IPS DF 4.7 (cell line): ENCODE measurements at regions not wholly inside any gene's neighbourhood (a gene's known extent, or its start where the extent isn't known, plus 50 kb on each side); places are given as distances from the start of the nearest gene placed in this dataset.
"Not testable (repeated sequence)": the region's sequence is repeated elsewhere in the genome, so short reads cannot be mapped to it uniquely, and the experiment has no call there.

Source experiments
- DNase-seq: peaks from one replicate; pipeline ENCODE4 v3.0.0-alpha.2; 2013; ENCODE audit warnings: low spot score; ENCODE audit errors: extremely low read depth

GRCh38 chr6:167546611-167547327, 221.9 kb downstream of the TTLL2 start:
- no peak for DNase-seq

- DNase-seq = no peak
These were observed 222.4 kb downstream of the TTLL2 start for GRCh38 chr6:167547328-167547692.

GRCh38 chr6:167547751-167548150, 222.9 kb downstream of the TTLL2 start:
- no peak for DNase-seq

- DNase-seq = no peak
These were observed 223.6 kb downstream of the TTLL2 start for GRCh38 chr6:167548451-167548850.

- DNase-seq = no peak
These were observed 224.3 kb downstream of the TTLL2 start for GRCh38 chr6:167549213-167549612.

DNA sequence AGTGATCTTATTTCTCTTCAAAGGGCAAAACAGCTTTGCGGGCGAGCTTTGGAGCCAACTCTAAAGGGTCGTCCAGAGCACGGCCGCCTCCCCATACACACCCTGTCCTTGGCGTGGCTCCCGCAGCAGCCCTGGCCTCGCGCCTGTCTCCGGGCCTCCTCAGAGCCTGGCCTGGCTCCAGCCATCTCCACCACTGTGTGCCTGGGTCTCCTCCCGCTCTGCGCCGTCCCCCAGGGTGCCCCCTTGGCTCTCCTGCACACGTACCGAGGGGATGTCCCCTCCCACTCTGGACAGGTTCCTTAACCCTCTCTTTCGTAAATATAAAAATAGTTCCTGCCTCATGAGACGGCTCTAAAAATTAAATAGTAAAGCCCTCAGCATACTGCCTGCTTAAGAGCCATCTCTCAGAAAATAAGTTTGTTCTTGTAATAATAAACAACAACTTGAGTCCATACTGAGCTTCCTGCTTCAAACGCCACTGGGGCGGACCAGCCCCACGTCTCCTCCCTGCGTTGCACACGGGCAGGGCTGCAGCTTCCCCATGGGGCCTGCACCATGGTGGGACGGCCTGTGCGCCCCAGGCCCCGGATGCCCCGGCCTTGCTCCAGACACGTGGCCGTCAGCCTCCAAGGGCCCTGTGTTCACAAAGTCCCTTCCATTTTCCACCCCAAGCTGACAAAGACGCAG, 226.2 kb downstream of the TTLL2 start:
- DNase-seq = no peak

- DNase-seq = no peak
These were observed 226.9 kb downstream of the TTLL2 start for GRCh38 chr6:167551628-167552257.

- no peak for DNase-seq
These were observed 227.4 kb downstream of the TTLL2 start for GRCh38 chr6:167552258-167552630.

DNA sequence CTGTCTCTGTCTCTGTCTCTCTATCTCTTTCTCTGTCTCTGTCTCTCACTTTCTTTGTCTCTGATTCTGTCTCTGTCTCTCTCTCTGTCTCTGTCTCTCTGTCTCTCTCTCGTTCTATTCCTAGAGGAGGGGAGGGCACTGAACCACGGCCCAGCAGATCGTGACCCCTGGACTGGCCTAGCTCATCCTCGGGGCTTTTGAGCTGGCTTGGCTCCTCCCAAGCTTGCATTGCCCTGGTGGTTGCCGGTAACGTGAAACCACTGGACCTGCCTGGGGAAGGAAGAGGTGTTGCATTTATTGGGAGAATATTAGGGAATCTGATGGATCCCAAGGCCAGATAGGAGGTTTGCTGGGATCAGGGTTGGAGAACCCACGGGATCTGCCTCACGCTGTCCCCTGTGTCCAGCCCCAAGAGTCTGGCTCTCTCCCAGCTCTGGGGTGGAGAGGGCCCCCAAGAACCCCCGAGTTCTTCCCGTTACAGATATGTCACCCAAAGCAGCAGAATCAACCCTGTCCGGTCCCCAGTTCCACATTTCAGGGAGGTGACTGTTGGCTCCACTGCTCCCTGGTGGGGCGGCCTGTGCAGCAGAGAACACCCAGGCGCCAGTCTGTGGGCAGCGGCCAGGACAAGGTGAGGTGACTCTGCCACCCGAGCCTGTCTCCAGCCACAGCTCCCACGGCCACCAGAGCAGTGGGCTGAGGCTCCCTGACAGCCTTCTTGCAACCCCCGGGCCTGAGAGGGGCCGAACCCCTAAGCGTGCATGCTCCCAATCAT, 228.3 kb downstream of the TTLL2 start:
- DNase-seq = no peak

- DNase-seq = no peak
These were observed 228.8 kb downstream of the TTLL2 start for GRCh38 chr6:167553736-167554119.

- no peak for DNase-seq
These were observed 230.0 kb downstream of the TTLL2 start for GRCh38 chr6:167554854-167555253.

DNA sequence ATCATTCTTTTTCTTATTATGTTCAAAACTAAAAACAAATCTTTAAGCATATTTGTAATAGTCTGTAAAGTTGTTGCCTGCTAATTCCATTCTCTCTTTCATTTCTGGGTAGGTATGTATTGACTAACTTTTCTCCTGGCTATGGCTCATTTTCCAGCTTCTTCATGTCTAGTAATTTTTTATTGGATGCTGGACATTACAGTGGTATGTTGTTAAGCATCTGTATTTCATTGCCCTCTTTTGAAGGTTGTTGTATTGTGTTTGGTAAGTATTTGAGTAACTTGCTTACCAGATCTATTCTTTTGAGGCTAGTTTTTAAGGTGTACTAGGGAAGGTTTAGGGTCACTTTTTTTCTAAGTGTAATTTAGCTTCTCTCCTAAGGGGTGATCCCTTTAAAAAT, 230.9 kb downstream of the TTLL2 start:
- DNase-seq = no peak

GRCh38 chr6:167557675-167558074, 232.8 kb downstream of the TTLL2 start:
- no peak for DNase-seq

DNA sequence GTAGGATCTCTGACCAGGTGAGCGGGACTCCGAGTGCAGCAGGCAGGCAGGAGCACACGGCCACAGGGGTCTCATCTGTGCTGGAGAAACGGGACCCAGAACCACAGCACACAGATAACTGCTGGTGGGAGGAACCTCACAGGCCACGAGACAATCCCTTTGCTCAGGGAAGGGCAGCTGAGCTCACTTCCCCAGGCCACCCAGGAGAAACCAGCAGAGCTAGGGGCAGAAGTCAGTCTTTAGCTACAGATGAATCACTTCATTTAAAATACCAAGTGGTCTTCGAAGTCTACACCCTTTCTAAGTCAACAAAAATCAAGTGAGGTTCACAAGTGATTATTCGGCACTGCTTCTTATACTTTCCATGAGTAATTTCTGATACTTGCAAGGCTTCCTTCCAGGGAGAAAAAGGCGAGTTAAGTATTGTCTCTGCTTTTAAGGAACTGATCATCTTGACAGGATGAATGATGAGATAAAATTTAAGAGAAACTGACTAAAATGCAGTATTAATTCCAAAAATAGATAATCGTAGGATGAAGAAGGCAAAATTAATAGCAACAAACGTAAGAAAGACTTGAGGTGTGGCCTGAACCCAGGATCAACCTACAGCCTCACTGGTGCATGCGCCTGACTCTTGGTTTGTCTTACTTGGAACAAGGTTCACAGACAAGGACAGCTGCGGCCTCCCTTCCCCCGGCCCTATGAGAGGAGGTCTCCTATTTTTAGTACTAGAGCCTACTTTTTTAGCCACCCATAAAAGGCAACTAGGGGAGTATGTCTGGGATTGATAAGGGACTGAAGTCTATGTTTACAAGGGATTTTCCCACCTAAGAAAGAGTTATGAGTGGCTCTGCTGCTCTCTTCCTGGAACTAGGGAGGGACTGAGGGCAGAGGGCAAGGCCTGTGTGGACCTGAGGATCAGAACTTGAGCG, 233.6 kb downstream of the TTLL2 start:
- DNase-seq = no peak

DNA sequence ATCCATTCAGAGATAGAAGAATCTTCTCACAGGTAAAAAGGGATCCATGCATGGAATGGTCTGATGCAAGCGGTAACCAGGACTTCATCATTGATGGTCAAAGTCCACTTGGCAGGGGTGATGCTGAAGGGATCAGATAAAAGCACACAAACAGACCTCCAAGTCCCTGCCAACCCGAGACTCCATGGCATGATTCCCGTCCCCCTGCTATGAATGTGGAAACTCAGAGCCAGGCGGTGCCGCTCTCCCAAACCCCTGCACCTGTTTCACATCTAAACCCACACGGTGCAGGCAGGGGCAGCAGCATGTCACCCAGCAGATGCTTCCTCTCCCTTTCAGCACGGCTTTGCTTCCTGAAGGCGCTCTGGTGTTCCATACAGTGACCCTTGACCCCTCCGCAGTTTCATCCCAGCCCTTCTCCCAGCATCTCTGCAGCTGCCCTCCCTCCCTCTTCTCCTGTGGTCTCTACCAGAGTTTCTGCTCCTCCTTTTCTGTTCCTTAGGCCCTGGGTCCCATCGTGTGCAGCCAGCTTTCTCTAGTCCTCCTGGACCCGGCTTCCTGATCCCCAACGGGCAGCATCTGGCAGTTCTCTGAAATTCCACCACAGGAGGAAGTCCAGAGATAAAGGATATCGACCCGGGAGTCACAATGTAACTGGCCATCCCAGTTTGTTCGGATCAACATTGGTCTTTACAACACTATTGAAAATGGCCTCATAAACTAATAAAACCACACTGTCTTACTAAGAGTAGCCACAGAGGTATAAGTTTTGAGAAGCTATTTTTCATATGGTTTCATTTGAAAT, 235.0 kb downstream of the TTLL2 start:
- DNase-seq = no peak

DNA sequence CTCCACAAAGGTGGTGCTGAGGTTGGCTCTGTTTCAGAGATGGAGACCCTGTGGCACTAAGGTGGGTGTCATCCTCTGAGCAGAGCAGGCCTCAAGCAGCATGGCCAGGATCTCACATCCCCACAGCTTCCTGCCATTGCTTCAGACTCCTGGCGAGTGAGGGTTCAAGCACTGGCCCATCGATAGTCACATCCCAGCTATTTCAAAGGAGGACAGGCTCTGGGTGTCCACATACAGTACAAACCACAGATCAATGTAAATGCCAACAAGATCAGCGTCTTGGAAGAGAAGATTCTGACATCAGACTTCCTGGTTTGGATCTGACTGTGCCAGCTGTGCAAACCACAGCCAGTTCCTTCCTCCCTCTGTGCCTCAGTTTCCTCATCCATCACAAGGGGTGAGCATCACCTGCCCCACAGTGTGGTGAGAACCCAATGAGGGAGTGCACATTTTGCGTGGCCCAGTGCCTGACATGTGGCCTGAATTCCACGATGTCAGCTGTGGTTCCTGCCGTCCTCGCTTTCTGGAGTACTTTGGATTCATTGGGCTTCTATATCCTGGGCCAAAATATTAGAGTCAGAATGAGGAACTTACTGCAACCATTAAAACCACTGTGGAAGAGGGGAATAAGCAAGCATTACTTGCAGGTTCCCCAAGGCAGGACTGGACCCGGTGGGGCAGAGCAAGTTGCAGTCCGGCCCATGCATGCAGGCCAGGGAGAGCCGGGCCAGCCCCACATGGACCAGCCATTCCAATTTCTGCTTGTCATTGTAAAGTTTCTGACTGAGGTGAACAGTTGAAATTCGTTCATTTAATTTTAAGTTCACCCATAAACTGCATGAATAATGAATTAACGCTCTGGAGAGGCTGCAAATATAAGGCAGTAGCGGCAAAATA, 236.0 kb downstream of the TTLL2 start:
- DNase-seq = no peak

DNA sequence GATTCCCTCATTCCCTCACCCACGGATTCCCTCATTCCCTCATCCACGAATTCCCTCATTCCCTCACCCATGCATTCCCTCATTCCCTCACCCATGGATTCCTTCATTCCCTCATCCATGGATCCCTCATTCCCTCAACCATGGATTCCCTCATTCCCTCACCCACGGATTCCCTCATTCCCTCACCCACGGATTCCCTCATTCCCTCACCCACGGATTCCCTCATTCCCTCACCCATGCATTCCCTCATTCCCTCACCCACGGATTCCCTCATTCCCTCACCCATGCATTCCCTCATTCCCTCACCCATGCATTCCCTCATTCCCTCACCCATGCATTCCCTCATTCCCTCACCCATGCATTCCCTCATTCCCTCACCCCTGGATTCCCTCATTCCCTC, 238.0 kb downstream of the TTLL2 start:
- DNase-seq = not testable (repeated sequence)

DNA sequence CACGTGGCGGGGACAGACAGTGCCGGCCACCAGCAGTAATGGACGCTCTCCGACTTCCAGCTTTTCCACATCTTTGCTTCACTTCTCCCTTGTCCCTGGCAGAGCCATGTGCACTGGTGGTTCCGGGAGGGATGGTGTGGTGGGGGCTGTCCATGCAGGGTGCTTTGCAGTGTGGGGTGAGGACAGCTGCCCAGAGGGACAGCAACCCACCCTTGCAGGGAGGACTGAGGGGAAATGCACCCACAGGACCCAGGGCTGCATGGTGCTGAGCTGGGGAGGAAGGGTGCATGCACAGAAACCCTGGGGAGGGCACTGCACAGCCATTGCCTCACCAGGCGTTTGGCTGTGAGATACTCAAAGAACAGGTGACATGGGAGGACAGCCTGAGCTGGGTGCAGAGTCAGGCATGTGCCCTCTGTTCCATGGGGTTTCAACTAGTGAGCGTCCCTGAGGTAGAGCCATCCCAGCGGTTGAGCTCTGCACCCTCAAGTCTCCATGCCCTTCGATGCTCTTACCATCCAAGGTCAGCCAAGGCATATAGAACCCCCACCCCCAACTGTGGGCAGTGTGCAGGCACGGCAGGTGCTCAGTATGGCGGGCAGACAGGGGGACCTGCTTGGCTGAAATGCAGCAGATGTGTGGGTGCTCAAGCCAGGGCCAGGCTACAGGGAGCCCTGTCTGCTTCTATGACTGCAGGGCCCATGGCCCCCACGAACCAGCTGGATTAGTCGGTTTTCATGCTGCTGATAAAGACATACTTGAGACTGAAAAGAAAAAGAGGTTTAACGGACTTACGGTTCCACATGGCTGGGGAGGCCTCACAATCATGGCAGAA, 239.7 kb downstream of the TTLL2 start:
- no peak for DNase-seq
